Heart right ventricle (tissue), 16 donors: ENCODE measurements at regions not wholly inside any gene's neighbourhood (a gene's known extent, or its start where the extent isn't known, plus 50 kb on each side); places are given as distances from the start of the nearest gene placed in this dataset.

Experiments used
- ATAC-seq, 8 donors: fragments of 200-7000 bp; cut with Tn5 transposase; one replicate each; pipeline ENCODE4 v1.9.1; 2020; ENCODE audit warnings: mild to moderate bottlenecking in 8 of 8, moderate library complexity in 8 of 8, moderate number of reproducible peaks in 1 of 8
- DNase-seq, 2 donors: peaks; one replicate each; pipeline ENCODE4 v3.0.0-alpha.2; 2020
- H3K27ac ChIP-seq, 10 donors: fragments of 200-600 bp; sonication (generic) in 2 of 10; one replicate each; pipeline versions ENCODE4 v1.5.0 to v1.8.0; 2020 to 2022; ENCODE audit warnings: mild to moderate bottlenecking in 3 of 10
- H3K27me3 ChIP-seq, 7 donors: fragments of 200-600 bp; one replicate each; pipeline ENCODE4 v1.8.0; 2021 to 2022; ENCODE audit warnings: mild to moderate bottlenecking in 2 of 7
- H3K36me3 ChIP-seq, 9 donors: fragments of 200-600 bp; sonication (generic) in 1 of 9; one replicate each; pipeline versions ENCODE4 v1.5.0 to v1.8.0; 2020 to 2022; ENCODE audit warnings: mild to moderate bottlenecking in 2 of 9
- H3K4me1 ChIP-seq, 9 donors: fragments of 200-600 bp; sonication (generic) in 1 of 9; one replicate each; pipeline versions ENCODE4 v1.5.0 to v1.8.0; 2020 to 2022; ENCODE audit warnings: mild to moderate bottlenecking in 4 of 9
- H3K4me3 ChIP-seq, 10 donors: fragments of 200-600 bp; sonication (generic) in 2 of 10; one replicate each; pipeline versions ENCODE4 v1.5.0 to v1.8.0; 2020 to 2022; ENCODE audit warnings: mild to moderate bottlenecking in 7 of 10, moderate library complexity in 2 of 10
- H3K9me3 ChIP-seq, 11 donors: fragments of 200-600 bp in 10 of 11; sonication (generic) in 2 of 11; one replicate each; pipeline versions ENCODE4 v1.5.0 to v1.8.0; 2013 to 2022; ENCODE audit warnings: mild to moderate bottlenecking in 2 of 11, control low read depth in 1 of 11, moderate library complexity in 1 of 11
- WGBS, 2 donors: extraction: QIAGEN DNeasy Blood & Tissue Kit; methylation state at CpG; one replicate each; pipeline ENCODE4 v1.1.7; 2013; ENCODE audit warnings: inconsistent platforms in 1 of 2; 5-methylcytosine and 5-hydroxymethylcytosine counted together
- intact Hi-C, 10 donors: fragments of 100-400 bp; cut with DNase I; formaldehyde crosslinking; loops; one replicate each; pipeline versions ENCODE4 v1.11.1 to v1.14.2; 2022
- TF ChIP-seq, protein P1 (sequence below), 9 donors: fragments of 200-600 bp; sonication (generic) in 2 of 9; IDR thresholded peaks; one replicate each; pipeline versions ENCODE4 v1.5.0 to v1.8.0; 2021 to 2022; ENCODE audit warnings: antibody characterized with exemption in 9 of 9, mild to moderate bottlenecking in 5 of 9, moderate library complexity in 1 of 9
- donor health status: Arrhythmogenic right ventricular cardiomyopathy.
- donor health status: ischemic (EF 13 %, LVEDD 7.1; RV severe dilation, severe dysfunction).
- donor health status: healthy with polysubstance abuse.
- donor health status: DM: no; HTN: yes; CAD: no.
- donor health status: DM: no; HTN: no; CAD: no.
- donor health status: ischemic (EF 25% LVEDD 6.9; RV normal size, moderate dysfunction).
- donor health status: ischemic (EF 25% LVEDD 5.7; RV mildly dilated, moderate dysfunction).
- donor health status: healthy.
- donor health status: DM: yes; HTN: yes; CAD: no.
- donor health status: Ischemic cardiomyopathy.
- donor health status: ischemic (EF 35%, LVEDD 5.7; RV mildly dilated, moderate dysfunction).
- donor health status: nonischemic (EF 11% LVEDD 7.7; RV severe dilation, severe dysfunction).
- donor health status: DM: yes; HTN: yes; CAD: no.
- donor health status: PGD.
- donor health status: ischemic (EF 29% LVEDD 5.4; RV normal size, mild dysfunction).
- donor health status: nonischemic (EF 23%, LVEDD 6.1; RV moderate dilation, normal function).

- intact Hi-C loops: no loop called here
- H3K27ac ChIP-seq: no peak overlapping the region
- DNase-seq: no peak
- no peaks in the 10 kb centered on the region for H3K36me3 ChIP-seq
- H3K4me1 ChIP-seq: peaks cover 0 to 52% (median 14%) of the 10 kb centered on the region in 9 donors
- TF ChIP-seq, protein P1, sequence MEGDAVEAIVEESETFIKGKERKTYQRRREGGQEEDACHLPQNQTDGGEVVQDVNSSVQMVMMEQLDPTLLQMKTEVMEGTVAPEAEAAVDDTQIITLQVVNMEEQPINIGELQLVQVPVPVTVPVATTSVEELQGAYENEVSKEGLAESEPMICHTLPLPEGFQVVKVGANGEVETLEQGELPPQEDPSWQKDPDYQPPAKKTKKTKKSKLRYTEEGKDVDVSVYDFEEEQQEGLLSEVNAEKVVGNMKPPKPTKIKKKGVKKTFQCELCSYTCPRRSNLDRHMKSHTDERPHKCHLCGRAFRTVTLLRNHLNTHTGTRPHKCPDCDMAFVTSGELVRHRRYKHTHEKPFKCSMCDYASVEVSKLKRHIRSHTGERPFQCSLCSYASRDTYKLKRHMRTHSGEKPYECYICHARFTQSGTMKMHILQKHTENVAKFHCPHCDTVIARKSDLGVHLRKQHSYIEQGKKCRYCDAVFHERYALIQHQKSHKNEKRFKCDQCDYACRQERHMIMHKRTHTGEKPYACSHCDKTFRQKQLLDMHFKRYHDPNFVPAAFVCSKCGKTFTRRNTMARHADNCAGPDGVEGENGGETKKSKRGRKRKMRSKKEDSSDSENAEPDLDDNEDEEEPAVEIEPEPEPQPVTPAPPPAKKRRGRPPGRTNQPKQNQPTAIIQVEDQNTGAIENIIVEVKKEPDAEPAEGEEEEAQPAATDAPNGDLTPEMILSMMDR (IDR thresholded peaks at IDR 0.05): no peak
- 68 to 87% methylated on average over 2 of the region's 2 CpGs for WGBS, 2 donors
- no peaks in the 10 kb centered on the region for H3K27me3 ChIP-seq
- no peak overlapping the region for H3K4me3 ChIP-seq
- ATAC-seq: no peak
- H3K9me3 ChIP-seq: no peaks in the 10 kb centered on the region
Observed at GRCh38 chr6:128598571-128598970, 78.2 kb upstream of the PTPRK start.

DNA sequence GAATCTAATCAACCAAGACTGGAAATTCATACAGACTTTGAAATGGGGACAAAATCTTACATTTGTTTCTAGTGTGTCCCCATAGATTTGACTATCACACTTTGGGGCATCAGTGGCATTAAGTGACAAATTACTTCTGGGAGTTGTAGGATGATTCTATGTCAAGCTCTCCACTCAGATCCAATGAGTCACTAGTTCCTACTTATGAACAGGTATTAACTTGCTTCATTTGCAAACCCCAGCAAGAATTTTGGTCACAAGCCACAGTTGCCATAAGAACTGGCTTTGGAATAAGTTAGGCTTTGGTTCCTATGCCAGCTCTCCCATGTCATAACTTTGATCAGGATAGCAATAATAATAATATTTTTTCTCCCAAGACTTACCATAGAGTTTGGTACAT lies 77.6 kb upstream of the PTPRK start:
- Histone ChIP-seq H3K4me1 (peaks cover 0 to 52% (median 14%) of the 10 kb centered on the region in 9 donors), H3K36me3 (no peaks in the 10 kb centered on the region), H3K9me3 (no peaks in the 10 kb centered on the region), H3K27me3 (no peaks in the 10 kb centered on the region), H3K27ac (no peak overlapping the region), H3K4me3 (no peak overlapping the region)
- ATAC-seq (no peak), DNase-seq (no peak)
- intact Hi-C loops: no loop called here
- TF ChIP-seq, protein P1 (IDR thresholded peaks at IDR 0.05): no peak

DNA sequence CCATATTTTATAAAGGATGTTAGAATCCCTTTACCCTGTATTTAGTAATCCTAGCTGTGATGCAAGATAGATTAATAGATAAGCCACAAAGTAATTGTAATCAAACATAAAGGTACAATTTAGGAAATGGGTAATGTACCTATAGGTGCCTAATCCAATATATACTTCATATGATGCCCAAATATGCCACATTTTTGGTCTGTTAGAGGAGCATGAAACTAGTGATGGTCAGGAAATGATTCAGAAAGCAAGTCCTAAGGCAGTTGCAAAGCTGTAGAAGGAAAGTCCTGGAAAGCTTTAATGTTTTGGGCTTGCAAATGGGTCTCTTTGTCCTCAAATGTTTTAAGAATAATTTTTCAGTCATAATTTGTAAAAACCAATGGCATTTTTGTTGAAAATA lies 76.6 kb upstream of the PTPRK start:
- peak overlapping the region in 2 of 10 donors; percentile 48 to 68 for H3K27ac ChIP-seq
- H3K27me3 ChIP-seq: no peaks in the 10 kb centered on the region
- peaks cover 0 to 1% (median 0%) of the 10 kb centered on the region in 11 donors for H3K9me3 ChIP-seq
- H3K36me3 ChIP-seq: no peaks in the 10 kb centered on the region
- peaks cover 0 to 52% (median 14%) of the 10 kb centered on the region in 9 donors for H3K4me1 ChIP-seq
- DNase-seq: no peak
- ATAC-seq: no peak
- no peak overlapping the region for H3K4me3 ChIP-seq
- intact Hi-C loops: no loop called here
- TF ChIP-seq, protein P1 (IDR thresholded peaks at IDR 0.05): no peak

GRCh38 chr6:128595544-128595943 lies 75.1 kb upstream of the PTPRK start:
- Histone ChIP-seq H3K4me1 (peaks cover 0 to 41% (median 11%) of the 10 kb centered on the region in 9 donors), H3K9me3 (peaks cover 0 to 13% (median 4%) of the 10 kb centered on the region in 11 donors), H3K27ac (peak overlapping the region in 2 of 10 donors; percentile 18 to 48), H3K4me3 (no peak overlapping the region), H3K36me3 (no peaks in the 10 kb centered on the region), H3K27me3 (no peaks in the 10 kb centered on the region)
- ATAC-seq (peak in 2 of 8 donors; percentile 27 to 38), DNase-seq (no peak)
- WGBS, 2 donors: 50 to 57% methylated on average over 1 of the region's 1 CpG
- TF ChIP-seq, protein P1 (IDR thresholded peaks at IDR 0.05): no peak
- intact Hi-C loops: no loop called here
